Lower leg skin (tissue), 4 donors: ENCODE measurements at regions not wholly inside any gene's neighbourhood (a gene's known extent, or its start where the extent isn't known, plus 50 kb on each side); places are given as distances from the start of the nearest gene placed in this dataset.

Experiments used
- DNase-seq, 2 donors: peaks; one replicate each; pipeline ENCODE4 v3.0.0-alpha.2; 2019; ENCODE audit warnings: low spot score in 2 of 2
- H3K4me3 ChIP-seq: fragments of 200-600 bp; sonication (generic); 2 replicates; pipeline ENCODE4 v1.5.1; 2017; ENCODE audit warnings: mild to moderate bottlenecking, low read depth; ENCODE audit not compliant: poor library complexity, severe bottlenecking
- CTCF ChIP-seq, 3 donors: fragments of 450-650 bp; IDR thresholded peaks; one replicate each; pipeline ENCODE4 v1.5.1; 2016; ENCODE audit warnings: antibody characterized with exemption in 3 of 3, mild to moderate bottlenecking in 3 of 3, moderate library complexity in 2 of 3
- POLR2A ChIP-seq, 2 donors: fragments of 450-650 bp; IDR thresholded peaks; one replicate each; pipeline ENCODE4 v1.6.1; 2016 to 2017; ENCODE audit warnings: antibody characterized with exemption in 2 of 2, mild to moderate bottlenecking in 1 of 2, moderate library complexity in 1 of 2
- WGBS, 2 donors: methylation state at CpG; one replicate each; pipeline ENCODE4 v1.1.5; 2018; 5-methylcytosine and 5-hydroxymethylcytosine counted together
- intact Hi-C: fragments of 100-400 bp; cut with DNase I; formaldehyde crosslinking; loops from one replicate; pipeline ENCODE4 v1.15.0; 2023; ENCODE audit warnings: low total_unique reads

- TF ChIP-seq CTCF (IDR thresholded peaks at IDR 0.05): no peak
- 84 to 94% methylated on average over 24 of the region's 24 CpGs for WGBS, 2 donors
- DNase-seq: no peak
- no peak overlapping the region for H3K4me3 ChIP-seq
- intact Hi-C loops: no loop called here
Observed at GRCh38 chr9:136611606-136612005, 51.1 kb upstream of the EGFL7 start.

- 82 to 88% methylated on average over 5 to 11 of the region's 11 CpGs for whole genome bisulfite sequencing, 2 donors
- DNase-seq: no peak
Observed at GRCh38 chr9:136611119-136611518, 51.6 kb upstream of the EGFL7 start.

GRCh38 chr9:136610426-136610825 lies 52.3 kb upstream of the EGFL7 start:
- no peak overlapping the region for H3K4me3 ChIP-seq
- TF ChIP-seq POLR2A (IDR thresholded peaks at IDR 0.05): no peak
- no peak for DNase-seq
- 65 to 88% methylated on average over 6 to 14 of the region's 14 CpGs for WGBS, 2 donors
- intact Hi-C loops: no loop called here

More at GRCh38 chr9:136611119-136611518, 51.6 kb upstream of the EGFL7 start:
- TF ChIP-seq POLR2A (IDR thresholded peaks at IDR 0.05): no peak
- no peak for TF ChIP-seq CTCF (IDR thresholded peaks at IDR 0.05)
- intact Hi-C loops: no loop called here
- no peak overlapping the region for H3K4me3 ChIP-seq

GRCh38 chr9:136609838-136610311 lies 52.8 kb upstream of the EGFL7 start:
- WGBS, 2 donors: 39 to 69% methylated on average over 2 of the region's 17 CpGs
- no peak overlapping the region for H3K4me3 ChIP-seq
- TF ChIP-seq POLR2A (IDR thresholded peaks at IDR 0.05) (no peak), CTCF (IDR thresholded peaks at IDR 0.05) (no peak)
- intact Hi-C loops: no loop called here
- no peak for DNase-seq

- DNase-seq: no peak
- intact Hi-C loops: no loop called here
- 88 to 93% methylated on average over 4 to 6 of the region's 6 CpGs for WGBS, 2 donors
- no peak overlapping the region for H3K4me3 ChIP-seq
- TF ChIP-seq CTCF (IDR thresholded peaks at IDR 0.05) (no peak), POLR2A (IDR thresholded peaks at IDR 0.05) (no peak)
Observed at GRCh38 chr9:136609160-136609475, 53.6 kb upstream of the EGFL7 start.

- no peak overlapping the region for H3K4me3 ChIP-seq
- TF ChIP-seq POLR2A (IDR thresholded peaks at IDR 0.05) (no peak), CTCF (IDR thresholded peaks at IDR 0.05) (no peak)
- WGBS, 2 donors: 55 to 72% methylated on average over 16 of the region's 16 CpGs
- no peak for DNase-seq
- intact Hi-C loops: no loop called here
Observed at GRCh38 chr9:136608348-136609159, 54.2 kb upstream of the EGFL7 start.
